GM19455 (cell line): ENCODE measurements at regions not wholly inside any gene's neighbourhood (a gene's known extent, or its start where the extent isn't known, plus 50 kb on each side); places are given as distances from the start of the nearest gene placed in this dataset.
"Not testable (repeated sequence)": the region's sequence is repeated elsewhere in the genome, so short reads cannot be mapped to it uniquely, and the experiment has no call there.

Experiments used
- ATAC-seq: cut with Tn5 transposase; IDR thresholded peaks from one replicate; pipeline ENCODE4 v1.9.1; 2021; ENCODE audit not compliant: unreplicated experiment

GRCh38 chr2:180559038-180559437 lies 421.4 kb upstream of the UBE2E3 start:
- ATAC-seq: no peak

DNA sequence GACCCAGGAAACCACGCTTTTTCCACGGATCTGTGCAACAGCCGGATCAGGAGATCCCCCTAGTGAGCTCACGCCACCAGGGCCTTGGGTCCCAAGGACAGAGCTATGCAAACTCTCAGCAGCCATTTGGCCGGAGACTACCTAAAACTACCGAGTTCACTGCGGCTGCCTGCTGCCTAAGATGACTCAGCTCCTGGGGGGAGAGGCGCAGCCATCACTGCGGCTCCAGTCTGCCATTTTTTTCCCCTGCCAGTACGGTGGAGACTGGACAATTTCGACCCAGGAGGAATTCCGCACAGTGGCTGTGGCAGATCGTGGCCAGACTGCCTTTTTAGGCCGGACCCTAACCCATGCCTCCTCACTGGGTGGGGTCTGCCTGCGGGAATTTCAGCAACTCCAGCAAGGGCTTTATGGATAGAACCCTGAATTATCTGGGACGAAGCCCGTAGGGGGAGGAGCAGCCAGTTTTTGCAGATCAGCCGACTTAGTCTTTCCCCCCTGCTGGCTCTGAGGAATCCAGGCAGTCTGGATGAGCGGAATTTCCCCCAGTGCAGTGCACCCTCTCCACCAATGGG lies 424.9 kb upstream of the UBE2E3 start:
- no peak for ATAC-seq

GRCh38 chr2:180554330-180554729 lies 426.1 kb upstream of the UBE2E3 start:
- ATAC-seq: no peak

DNA sequence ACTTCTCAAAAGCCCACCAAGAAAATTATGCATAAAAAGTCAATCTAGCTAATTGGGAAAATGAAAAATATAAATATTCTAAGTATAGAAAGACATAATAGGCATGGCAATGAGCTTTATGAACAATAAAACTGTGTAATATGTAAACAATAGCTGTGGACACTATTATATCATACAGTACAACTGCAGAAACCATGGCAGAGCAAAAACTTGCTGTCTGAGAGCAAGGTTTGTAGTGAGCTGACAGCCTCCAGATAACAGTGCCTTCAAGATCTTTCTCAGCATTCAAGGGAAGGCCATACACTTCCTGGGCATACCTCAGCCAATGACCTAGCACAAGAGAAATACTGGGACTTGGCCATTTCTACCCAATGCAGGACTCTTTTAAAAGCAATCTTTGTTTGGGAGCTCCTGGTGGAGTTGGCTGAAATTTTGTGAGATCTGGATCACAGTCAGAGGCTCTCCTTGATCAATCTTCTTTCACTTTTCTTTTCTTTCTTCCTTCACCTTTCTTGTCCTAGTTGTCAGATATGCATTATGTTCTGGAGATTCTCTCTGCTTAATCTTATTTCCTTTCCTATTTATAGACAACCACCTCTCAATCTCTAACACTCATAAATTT lies 427.2 kb upstream of the UBE2E3 start:
- ATAC-seq: no peak

GRCh38 chr2:180542511-180542910 lies 437.9 kb upstream of the UBE2E3 start:
- ATAC-seq: no peak

DNA sequence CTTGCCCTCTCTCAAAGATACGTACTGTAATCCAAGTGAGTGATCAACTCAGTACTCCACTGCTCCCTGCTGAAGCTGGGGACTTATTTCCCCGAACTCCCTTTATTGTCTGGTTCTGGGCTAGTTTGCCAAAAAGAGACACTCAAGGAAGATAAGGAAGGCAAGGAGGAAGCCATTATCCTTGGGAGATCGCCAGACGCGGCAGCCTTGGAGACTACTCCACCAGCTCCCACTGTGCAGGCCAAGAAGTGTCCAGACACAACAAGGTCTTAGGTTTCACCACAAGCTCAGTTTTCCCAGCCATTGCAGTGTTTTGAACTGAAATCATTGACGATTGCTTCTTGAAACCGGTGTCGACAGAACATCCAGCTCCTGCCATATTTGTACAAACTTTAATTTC lies 439.6 kb upstream of the UBE2E3 start:
- no peak for ATAC-seq

GRCh38 chr2:180539541-180539940 lies 440.9 kb upstream of the UBE2E3 start:
- ATAC-seq: no peak

DNA sequence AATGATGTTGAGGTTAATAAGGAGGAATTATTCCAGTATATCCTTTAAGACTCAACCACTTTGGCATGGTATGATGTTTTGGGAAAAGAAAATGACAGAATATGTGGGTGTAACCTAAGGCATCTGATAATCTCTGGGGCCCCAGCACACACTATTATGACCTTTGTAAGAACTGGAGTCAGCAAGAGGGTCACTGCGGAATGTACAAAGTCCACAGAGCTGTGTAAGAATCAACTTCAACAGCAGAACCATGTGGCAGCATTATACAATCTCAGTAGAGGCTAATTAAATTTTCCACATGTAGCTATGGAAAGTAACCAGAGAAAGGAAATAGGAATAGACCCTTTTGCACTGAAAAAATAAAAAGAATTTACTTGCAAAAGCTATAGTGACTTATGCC lies 445.1 kb upstream of the UBE2E3 start:
- no peak for ATAC-seq

- ATAC-seq: not testable (repeated sequence)
These were observed 448.6 kb upstream of the UBE2E3 start for GRCh38 chr2:180531787-180532186.

GRCh38 chr2:180524499-180524898 lies 455.9 kb upstream of the UBE2E3 start:
- no peak for ATAC-seq

GRCh38 chr2:180523621-180524340 lies 456.6 kb upstream of the UBE2E3 start:
- ATAC-seq: no peak

GRCh38 chr2:180520921-180521581 lies 459.4 kb upstream of the UBE2E3 start:
- ATAC-seq: no peak

DNA sequence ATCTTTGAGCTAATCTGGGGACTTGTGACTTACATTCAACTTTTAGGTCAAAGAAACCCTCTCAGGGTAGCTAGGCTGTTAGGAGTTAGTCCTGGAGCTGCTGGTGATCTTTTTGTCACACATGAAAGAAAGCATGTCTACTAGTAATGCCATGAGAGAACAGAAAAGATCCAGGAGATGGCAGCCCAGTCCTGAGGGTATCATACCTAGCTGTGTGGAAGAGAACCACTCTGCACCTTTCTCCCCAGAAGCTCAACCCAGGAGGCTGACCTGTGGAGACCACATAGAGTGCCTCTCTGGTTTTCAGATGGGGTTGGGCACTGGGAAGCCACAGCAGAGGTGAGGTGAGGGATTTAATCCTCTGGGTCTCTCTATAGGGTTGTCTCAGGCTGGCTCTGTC lies 460.2 kb upstream of the UBE2E3 start:
- no peak for ATAC-seq

DNA sequence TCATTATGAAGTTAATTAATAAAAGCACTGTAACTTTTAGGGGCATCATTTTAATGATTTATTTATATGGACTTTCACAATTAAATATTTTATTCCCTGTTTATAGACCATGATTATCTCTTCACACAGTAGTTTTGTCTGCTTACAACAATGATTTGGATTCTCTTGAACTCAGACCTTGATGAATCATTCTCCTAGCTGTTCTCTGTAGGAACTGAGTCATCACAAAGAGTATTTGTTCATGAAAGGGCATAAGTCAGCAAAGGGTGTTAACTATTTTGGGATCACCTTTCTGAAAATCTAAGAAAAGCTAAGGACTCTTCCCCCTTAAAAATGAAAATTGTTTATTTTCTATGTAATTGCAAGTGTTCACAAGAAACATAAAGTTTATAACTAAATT lies 461.1 kb upstream of the UBE2E3 start:
- ATAC-seq: no peak

DNA sequence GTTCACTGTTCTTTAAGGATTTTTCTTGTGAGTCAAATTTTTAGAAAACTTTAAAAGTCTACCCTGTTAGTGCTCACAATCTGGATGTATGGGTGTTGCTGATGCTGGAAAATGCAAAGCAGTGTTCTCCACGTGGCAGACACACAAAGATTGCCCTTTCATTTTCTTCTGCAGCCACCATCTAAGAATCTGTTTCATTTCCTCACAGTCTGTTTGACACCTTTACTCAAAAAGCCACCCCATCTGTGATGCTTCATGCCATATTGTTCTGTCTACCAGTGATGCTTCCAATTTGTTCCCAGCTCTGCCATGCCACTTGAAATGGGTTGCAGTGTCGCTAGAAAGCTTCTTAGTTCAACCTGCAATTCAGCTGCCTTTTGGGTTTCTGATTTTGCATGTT lies 464.2 kb upstream of the UBE2E3 start:
- ATAC-seq: no peak

- ATAC-seq: no peak
These were observed 467.0 kb upstream of the UBE2E3 start for GRCh38 chr2:180513389-180513788.

DNA sequence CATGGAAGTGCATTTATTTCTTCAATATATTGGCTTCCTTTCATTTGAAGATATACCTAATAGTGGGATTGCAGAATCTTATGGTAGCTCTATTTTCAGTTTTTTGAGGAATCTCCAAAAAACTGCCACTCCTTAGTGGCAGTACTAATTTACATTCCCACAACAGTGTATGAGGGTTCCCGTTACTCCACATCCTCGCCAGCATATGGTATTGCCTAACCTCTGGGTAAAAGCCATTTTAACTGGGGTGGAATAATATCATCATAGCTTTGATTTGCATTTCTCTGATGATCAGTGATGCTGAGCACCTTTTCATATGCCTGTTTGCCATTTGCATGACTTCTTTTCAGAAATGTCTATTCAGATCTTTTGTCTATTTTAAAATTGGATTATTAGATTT lies 471.9 kb upstream of the UBE2E3 start:
- ATAC-seq: no peak

- no peak for ATAC-seq
These were observed 473.4 kb upstream of the UBE2E3 start for GRCh38 chr2:180507028-180507427.

DNA sequence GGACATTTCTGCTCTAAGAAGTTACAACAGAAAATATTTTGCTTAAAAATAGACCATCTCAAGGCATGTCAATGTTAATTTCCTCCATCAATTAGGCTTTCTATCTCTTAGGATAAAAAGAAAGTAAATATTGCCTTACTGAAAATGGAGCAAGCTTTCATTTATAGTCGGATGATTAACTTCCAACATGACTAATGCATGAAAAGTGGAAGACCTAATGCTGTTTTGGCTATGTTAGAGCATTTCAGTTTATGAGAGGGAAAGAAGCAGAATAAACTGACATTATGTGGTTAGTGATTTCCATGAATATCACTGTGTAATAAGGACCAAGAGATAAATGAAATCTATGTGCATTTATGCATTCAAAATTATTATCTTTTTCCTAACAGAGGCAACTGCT lies 475.2 kb upstream of the UBE2E3 start:
- no peak for ATAC-seq

GRCh38 chr2:180497621-180498152 lies 482.7 kb upstream of the UBE2E3 start:
- ATAC-seq: no peak

DNA sequence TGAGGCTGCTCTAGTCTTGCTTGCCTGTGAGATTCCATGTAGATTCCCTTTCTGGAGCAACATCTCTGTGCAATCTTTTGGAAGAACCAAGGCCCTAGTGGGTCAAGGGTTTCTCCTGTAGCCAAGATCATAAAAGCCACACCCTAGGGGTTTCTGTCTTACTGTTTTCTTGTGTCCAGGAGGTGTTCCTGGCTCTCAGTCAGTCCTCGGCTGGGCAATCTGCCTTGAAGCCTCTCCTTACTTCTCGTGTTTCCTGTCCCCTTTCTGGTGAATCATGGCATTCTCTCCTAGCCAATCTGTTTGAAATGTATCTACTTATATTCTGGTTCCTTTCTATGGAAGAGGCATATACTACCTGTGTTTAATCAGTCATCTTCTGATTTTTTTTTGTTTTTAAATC lies 484.8 kb upstream of the UBE2E3 start:
- no peak for ATAC-seq

DNA sequence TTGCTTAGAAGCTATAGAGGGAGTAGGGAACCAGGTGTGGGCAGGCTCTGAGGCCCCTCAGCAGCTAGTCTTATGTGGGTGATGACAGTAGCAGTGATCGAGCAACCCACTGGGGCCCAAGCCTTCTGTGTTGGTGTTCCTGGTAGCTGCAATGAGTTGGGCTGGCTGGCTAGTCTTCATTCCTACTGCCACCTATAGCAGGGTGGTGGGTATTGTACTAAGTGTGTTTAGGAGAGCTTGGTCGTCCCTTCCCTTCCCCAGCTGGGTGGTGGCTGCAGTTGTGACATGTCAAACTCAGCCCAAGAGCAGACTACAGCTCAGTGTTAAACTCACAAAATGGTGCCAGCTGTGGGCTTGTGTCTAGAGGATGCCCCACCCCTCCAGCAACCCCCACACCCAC lies 486.1 kb upstream of the UBE2E3 start:
- no peak for ATAC-seq
